ENCODE measurements at regions not wholly inside any gene's neighbourhood (a gene's known extent, or its start where the extent isn't known, plus 50 kb on each side); places are given as distances from the start of the nearest gene placed in this dataset.

DNA sequence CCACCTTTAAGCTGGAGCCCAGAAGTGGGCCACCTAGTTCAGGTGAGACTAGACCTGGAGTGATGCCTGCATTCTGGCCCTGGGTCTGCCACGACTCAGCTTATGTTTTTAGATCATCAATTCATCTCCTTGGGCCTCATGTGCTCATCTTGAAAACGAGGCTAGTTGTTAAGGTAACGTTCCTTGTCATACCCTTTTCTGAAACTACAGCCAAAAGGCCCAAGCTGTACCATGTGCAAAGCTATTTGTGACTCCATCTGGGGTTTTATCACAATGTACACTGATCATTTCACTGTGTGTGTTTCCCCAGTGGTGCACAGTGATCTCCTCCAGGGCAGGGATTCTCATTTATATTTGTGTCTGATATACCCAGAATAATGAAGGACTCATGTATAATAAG is 138.4 kb upstream of the COPS8 start:
- Mint-ChIP-seq H3K27me3 (ENCODE audit: insufficient read depth, unreplicated experiment) (peaks cover 15% of the 10 kb centered on the region), H3K9me3 (ENCODE audit: unreplicated experiment) (peaks cover 11% of the 10 kb centered on the region), H3K27ac (ENCODE audit: low read depth, unreplicated experiment) (no peak overlapping the region), H3K4me1 (ENCODE audit: insufficient read depth, unreplicated experiment) (no peaks in the 10 kb centered on the region), H3K4me3 (ENCODE audit: unreplicated experiment) (no peak overlapping the region), H3K36me3 (ENCODE audit: insufficient read depth, unreplicated experiment) (no peaks in the 10 kb centered on the region)
- ChIA-PET CTCF (no interaction called here), POLR2A (interaction anchor here (1.1 kb wide), 1 partner anchor 12 kb away, joined by 4 read pairs; no protein-coding TSS in a partner anchor)
- TF ChIP-seq, protein P1, sequence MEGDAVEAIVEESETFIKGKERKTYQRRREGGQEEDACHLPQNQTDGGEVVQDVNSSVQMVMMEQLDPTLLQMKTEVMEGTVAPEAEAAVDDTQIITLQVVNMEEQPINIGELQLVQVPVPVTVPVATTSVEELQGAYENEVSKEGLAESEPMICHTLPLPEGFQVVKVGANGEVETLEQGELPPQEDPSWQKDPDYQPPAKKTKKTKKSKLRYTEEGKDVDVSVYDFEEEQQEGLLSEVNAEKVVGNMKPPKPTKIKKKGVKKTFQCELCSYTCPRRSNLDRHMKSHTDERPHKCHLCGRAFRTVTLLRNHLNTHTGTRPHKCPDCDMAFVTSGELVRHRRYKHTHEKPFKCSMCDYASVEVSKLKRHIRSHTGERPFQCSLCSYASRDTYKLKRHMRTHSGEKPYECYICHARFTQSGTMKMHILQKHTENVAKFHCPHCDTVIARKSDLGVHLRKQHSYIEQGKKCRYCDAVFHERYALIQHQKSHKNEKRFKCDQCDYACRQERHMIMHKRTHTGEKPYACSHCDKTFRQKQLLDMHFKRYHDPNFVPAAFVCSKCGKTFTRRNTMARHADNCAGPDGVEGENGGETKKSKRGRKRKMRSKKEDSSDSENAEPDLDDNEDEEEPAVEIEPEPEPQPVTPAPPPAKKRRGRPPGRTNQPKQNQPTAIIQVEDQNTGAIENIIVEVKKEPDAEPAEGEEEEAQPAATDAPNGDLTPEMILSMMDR (IDR thresholded peaks at IDR 0.05; ENCODE audit: unreplicated experiment), result no peak
- DNase-seq (ENCODE audit: unreplicated experiment), result no peak
- no TSS peak for BruUV-seq (replicated peaks)
- intact Hi-C loops (cut with micrococcal nuclease), result no loop called here

DNA sequence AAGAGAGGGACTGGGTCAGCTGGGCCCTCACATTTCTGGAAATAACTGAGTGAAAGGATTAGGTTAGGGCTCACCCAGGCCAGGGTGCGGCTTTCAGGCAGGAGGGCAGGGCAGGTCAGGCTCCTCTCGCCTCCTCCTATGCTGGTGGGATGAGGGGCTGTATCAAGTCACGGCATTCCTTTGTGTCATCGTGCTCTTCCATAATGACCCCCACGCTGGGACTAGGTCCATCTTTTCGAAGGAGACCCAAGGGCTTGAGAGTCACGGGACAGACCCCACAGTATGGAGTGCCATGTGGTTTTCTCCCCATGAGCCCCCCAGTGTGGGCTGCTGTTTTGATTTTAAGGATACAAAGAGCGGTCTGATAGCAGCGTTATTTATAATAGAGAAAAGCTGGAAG is 137.8 kb upstream of the COPS8 start:
- Mint-ChIP-seq H3K27ac (ENCODE audit: low read depth, unreplicated experiment) (no peak overlapping the region), H3K9me3 (ENCODE audit: unreplicated experiment) (peaks cover 11% of the 10 kb centered on the region), H3K4me3 (ENCODE audit: unreplicated experiment) (no peak overlapping the region), H3K36me3 (ENCODE audit: insufficient read depth, unreplicated experiment) (no peaks in the 10 kb centered on the region), H3K27me3 (ENCODE audit: insufficient read depth, unreplicated experiment) (peaks cover 15% of the 10 kb centered on the region), H3K4me1 (ENCODE audit: insufficient read depth, unreplicated experiment) (no peaks in the 10 kb centered on the region)
- TF ChIP-seq, protein P1 (IDR thresholded peaks at IDR 0.05; ENCODE audit: unreplicated experiment), result no peak
- intact Hi-C loops (cut with micrococcal nuclease), result no loop called here
- DNase-seq (ENCODE audit: unreplicated experiment), result no peak
- no TSS peak for BruUV-seq (replicated peaks)
- ChIA-PET CTCF (no interaction called here), POLR2A (no interaction called here)

DNA sequence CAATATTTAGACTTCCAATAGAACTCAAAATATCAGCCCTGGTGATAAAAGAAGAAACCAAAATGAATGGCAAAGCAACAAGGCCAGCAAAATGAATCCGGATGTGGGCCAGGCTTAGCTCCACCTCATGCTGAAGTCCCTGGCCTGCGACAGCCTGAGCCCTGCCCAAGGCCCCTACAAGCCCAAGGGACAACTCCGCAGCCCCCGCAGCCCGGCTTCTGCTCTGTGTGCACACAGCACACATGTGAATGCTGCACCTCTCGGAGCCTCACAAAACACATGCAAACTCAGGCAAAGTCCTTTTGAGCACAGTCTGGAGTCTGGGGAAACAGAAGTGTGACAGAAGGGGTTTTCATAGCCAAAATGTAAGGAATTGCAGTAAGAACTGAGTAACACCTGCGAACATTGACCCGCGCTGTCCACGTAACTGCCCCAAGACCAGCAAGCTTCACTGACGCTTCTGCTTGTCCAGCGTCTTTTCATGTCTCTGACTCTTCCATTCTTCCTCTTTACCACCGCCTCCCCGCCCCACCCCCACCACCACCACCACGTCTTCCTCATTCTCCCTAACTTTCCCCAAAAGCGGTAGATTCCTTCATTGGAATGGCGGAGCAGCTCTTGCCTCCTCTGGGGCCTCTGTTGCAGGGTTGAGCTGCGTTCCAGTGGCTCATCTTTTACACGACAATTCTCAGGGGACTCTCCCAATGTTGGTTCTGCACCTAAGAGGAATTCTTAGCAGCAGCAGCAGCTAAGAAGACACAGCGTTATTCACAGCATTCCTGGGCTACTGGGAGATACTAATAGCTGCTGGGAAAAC is 136.4 kb upstream of the COPS8 start:
- DNase-seq (ENCODE audit: unreplicated experiment), result no peak
- H3K36me3 Mint-ChIP-seq (ENCODE audit: insufficient read depth, unreplicated experiment), result no peaks in the 10 kb centered on the region
- peaks cover 11% of the 10 kb centered on the region for H3K9me3 Mint-ChIP-seq (ENCODE audit: unreplicated experiment)
- POLR2A ChIA-PET, result no interaction called here
- peaks cover 4% of the 10 kb centered on the region for H3K27me3 Mint-ChIP-seq (ENCODE audit: insufficient read depth, unreplicated experiment)
- H3K4me1 Mint-ChIP-seq (ENCODE audit: insufficient read depth, unreplicated experiment), result no peaks in the 10 kb centered on the region
- intact Hi-C loops (cut with micrococcal nuclease), result no loop called here
- no peak overlapping the region for H3K27ac Mint-ChIP-seq (ENCODE audit: low read depth, unreplicated experiment)
- BruUV-seq (replicated peaks), result no TSS peak
- H3K4me3 Mint-ChIP-seq (ENCODE audit: unreplicated experiment), result no peak overlapping the region
- TF ChIP-seq, protein P1 (IDR thresholded peaks at IDR 0.05; ENCODE audit: unreplicated experiment), result no peak
- CTCF ChIA-PET, result interaction anchor here (1.1 kb wide), 1 partner anchor 75 kb away, joined by 4 read pairs; no protein-coding TSS in a partner anchor

DNA sequence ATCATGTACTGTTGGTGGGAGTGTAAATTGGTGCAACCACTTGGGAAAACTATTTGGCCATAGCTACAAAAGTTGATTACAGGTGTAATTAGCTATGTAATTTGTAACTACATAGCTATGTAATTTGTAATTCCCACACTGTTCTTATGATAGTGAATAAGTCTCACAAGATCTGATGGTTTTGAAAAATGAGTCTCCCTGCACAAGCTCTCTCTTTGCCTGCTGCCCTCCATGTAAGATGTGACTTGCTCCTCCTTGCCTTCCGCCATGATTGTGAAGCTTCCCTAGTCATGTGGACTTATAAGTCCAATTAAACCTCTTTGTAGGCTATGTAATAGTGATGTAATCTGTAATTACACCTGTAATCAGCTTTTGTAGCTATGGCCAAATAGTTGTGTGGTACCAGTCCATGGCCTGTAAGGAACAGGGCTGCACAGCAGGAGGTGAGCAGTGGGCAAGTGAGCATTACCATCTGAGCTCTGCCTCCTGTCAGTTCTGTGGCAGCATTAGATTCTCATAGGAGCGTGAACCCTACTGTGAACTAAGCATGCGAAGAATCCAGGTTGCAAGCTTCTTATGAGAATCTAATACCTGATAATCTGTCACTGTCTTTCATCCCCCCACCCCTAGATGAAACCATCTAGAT is 133.7 kb upstream of the COPS8 start:
- Mint-ChIP-seq H3K27me3 (ENCODE audit: insufficient read depth, unreplicated experiment) (peaks cover 13% of the 10 kb centered on the region), H3K4me3 (ENCODE audit: unreplicated experiment) (no peak overlapping the region), H3K4me1 (ENCODE audit: insufficient read depth, unreplicated experiment) (no peaks in the 10 kb centered on the region), H3K27ac (ENCODE audit: low read depth, unreplicated experiment) (no peak overlapping the region), H3K9me3 (ENCODE audit: unreplicated experiment) (peaks cover 11% of the 10 kb centered on the region), H3K36me3 (ENCODE audit: insufficient read depth, unreplicated experiment) (no peaks in the 10 kb centered on the region)
- BruUV-seq (replicated peaks), result no TSS peak
- intact Hi-C loops (cut with micrococcal nuclease), result no loop called here
- TF ChIP-seq, protein P1 (IDR thresholded peaks at IDR 0.05; ENCODE audit: unreplicated experiment), result no peak
- no peak for DNase-seq (ENCODE audit: unreplicated experiment)
- ChIA-PET CTCF (interaction anchor here (0.5 to 1.6 kb wide), 4 partner anchors 11 to 1724 kb away, joined by 3 to 5 read pairs (median 3); no protein-coding TSS in a partner anchor), POLR2A (no interaction called here)

Measured in MCF 10A (cell line).